IPS-NIHi11 (cell line): ENCODE measurements at regions not wholly inside any gene's neighbourhood (a gene's known extent, or its start where the extent isn't known, plus 50 kb on each side); places are given as distances from the start of the nearest gene placed in this dataset.

Experiments used
- DNase-seq: peaks from one replicate; pipeline ENCODE4 v3.0.0; 2012; ENCODE audit warnings: mixed read lengths, low spot score

GRCh38 chr2:23330214-23330613 is 54.8 kb upstream of the KLHL29 start:
- DNase-seq = peak; percentile 85
